GM12878 (cell line): ENCODE measurements at regions not wholly inside any gene's neighbourhood (a gene's known extent, or its start where the extent isn't known, plus 50 kb on each side); places are given as distances from the start of the nearest gene placed in this dataset.

Source experiments
- ATAC-seq: fragments of 200-7000 bp; cut with Tn5 transposase; 3 replicates; pipeline ENCODE4 v1.9.1; 2020; ENCODE audit warnings: mild to moderate bottlenecking, moderate library complexity
- BruUV-seq: library from RNA; stranded (reverse); fragments of 400-500 nt; replicated peaks from 2 replicates; lab custom pipeline; 2021; lab: Mats Ljungman, UMichigan
- CTCF ChIA-PET: fragments of 300-600 bp; sonication (Branson Sonifier 250); formaldehyde crosslinking; extraction: SDS; loops from one replicate; lab custom pipeline; 2021; ENCODE audit warnings: inconsistent platforms; lab: Yijun Ruan, JAX
- POLR2A ChIA-PET: fragments of 350-600 bp; formaldehyde crosslinking; extraction: SDS; loops from one replicate; lab custom pipeline; 2021; ENCODE audit warnings: inconsistent platforms; lab: Charles Lee
- RAD21 ChIA-PET: fragments of 300-600 bp; sonication (Branson Sonifier 250); formaldehyde crosslinking; loops from one replicate; lab custom pipeline; 2023; ENCODE audit warnings: antibody characterized with exemption; ENCODE audit not compliant: unreplicated experiment; lab: Charles Lee
- SMC1A ChIA-PET: fragments of 300-600 bp; sonication (Branson Sonifier 250); formaldehyde crosslinking; loops from one replicate; lab custom pipeline; 2023; ENCODE audit not compliant: unreplicated experiment, uncharacterized antibody; lab: Charles Lee
- DNase-seq: peaks from one replicate; pipeline ENCODE4 v3.0.0-alpha.2; 2011; ENCODE audit warnings: low read depth, low spot score
- FAIRE-seq: peaks from 3 replicates; lab custom pipeline; 2011; peaks lifted over from hg19 to GRCh38; lab: Jason Lieb, UNC
- H2AFZ ChIP-seq: 2 replicates; pipeline ENCODE4 v1.6.0; 2011; ENCODE audit warnings: low read depth, low read length, control low read depth; ENCODE audit not compliant: control insufficient read depth
- H3K27ac ChIP-seq: 2 replicates; pipeline ENCODE4 v1.5.1; 2011; ENCODE audit warnings: control low read depth; ENCODE audit not compliant: control insufficient read depth, insufficient read depth
- H3K27me3 ChIP-seq, 2 experiments: replicated peaks in 1 of 2; 2 replicates each; pipeline versions ENCODE4 v1.6.0 to v1.6.1; 2011; ENCODE audit warnings: low read length in 1 of 2; ENCODE audit not compliant: control insufficient read depth in 2 of 2, insufficient read depth in 2 of 2
- H3K36me3 ChIP-seq, 2 experiments: 2 replicates each; pipeline ENCODE4 v1.5.1; 2011; ENCODE audit warnings: low read length in 1 of 2; ENCODE audit not compliant: control insufficient read depth in 2 of 2, insufficient read depth in 2 of 2
- H3K4me1 ChIP-seq: 2 replicates; pipeline ENCODE4 v1.6.1; 2011; ENCODE audit warnings: mild to moderate bottlenecking, low read length, moderate library complexity, mixed read lengths; ENCODE audit not compliant: control insufficient read depth, insufficient read depth
- H3K4me2 ChIP-seq: 2 replicates; pipeline ENCODE4 v1.6.0; 2011; ENCODE audit warnings: control low read depth; ENCODE audit not compliant: control insufficient read depth, insufficient read depth
- H3K4me3 ChIP-seq: fragments of 200-600 bp; sonication (generic); 2 replicates; pipeline ENCODE4 v1.5.1; 2016
- H3K79me2 ChIP-seq: 2 replicates; pipeline ENCODE4 v1.6.0; 2011; ENCODE audit warnings: low read length; ENCODE audit not compliant: control insufficient read depth, insufficient read depth
- H3K9ac ChIP-seq: 2 replicates; pipeline ENCODE4 v1.8.0; 2011; ENCODE audit warnings: low read length, control low read depth, mixed read lengths; ENCODE audit not compliant: control insufficient read depth, insufficient read depth
- H3K9me3 ChIP-seq: replicated peaks from 3 replicates; pipeline ENCODE4 v1.5.1; 2011; ENCODE audit warnings: mild to moderate bottlenecking, low read length; ENCODE audit not compliant: control insufficient read depth, insufficient read depth
- H4K20me1 ChIP-seq: 2 replicates; pipeline ENCODE4 v1.6.0; 2011; ENCODE audit not compliant: control insufficient read depth, insufficient read depth
- CBX3 ChIP-seq: fragments of 200-600 bp; sonication (generic); IDR thresholded peaks from 2 replicates; pipeline ENCODE4 v1.6.1; 2016; ENCODE audit warnings: low read depth, borderline replicate concordance
- CBX5 ChIP-seq: sonication (generic); IDR thresholded peaks from 2 replicates; pipeline ENCODE4 v1.6.1; 2016; ENCODE audit warnings: low read depth, moderate library complexity, mild to moderate bottlenecking, inconsistent platforms
- ESRRA ChIP-seq: IDR thresholded peaks from 2 replicates; pipeline ENCODE4 v1.6.1; 2012; ENCODE audit warnings: mild to moderate bottlenecking, low read length, improper control_type of control experiment
- HDAC6 ChIP-seq: fragments of 200-600 bp; sonication (generic); IDR thresholded peaks from one replicate; pipeline ENCODE4 v1.8.0; 2017; ENCODE audit warnings: antibody characterized with exemption; ENCODE audit not compliant: unreplicated experiment
- REST ChIP-seq: IDR thresholded peaks from 2 replicates; pipeline ENCODE4 v1.6.1; 2012; ENCODE audit warnings: mild to moderate bottlenecking, low read depth, low read length
- WGBS: methylation state at CpG from one replicate; pipeline ENCODE4 v1.1.6; 2016; ENCODE audit warnings: low lambda C conversion rate; ENCODE audit not compliant: insufficient replicate concordance, insufficient coverage; ENCODE audit errors: missing lambda C conversion rate; 5-methylcytosine and 5-hydroxymethylcytosine counted together
- in situ Hi-C: fragments of 300-500 bp; cut with MboI; formaldehyde crosslinking; loops from 9 replicates; pipeline ENCODE4 v1.14.3; 2018; ENCODE audit warnings: mixed read lengths
- intact Hi-C: fragments of 100-400 bp; cut with micrococcal nuclease; formaldehyde crosslinking; loops from one replicate; pipeline ENCODE4 v1.14.2; 2022; ENCODE audit not compliant: unreplicated experiment
- TF ChIP-seq, protein P1 (sequence below): fragments of 450-650 bp; IDR thresholded peaks from 2 replicates; pipeline ENCODE4 v1.6.1; 2017; ENCODE audit warnings: low read depth, mild to moderate bottlenecking, moderate library complexity
- TF ChIP-seq, protein P2 (sequence below): IDR thresholded peaks from 2 replicates; pipeline ENCODE4 v1.6.1; 2012; ENCODE audit warnings: low read length, inconsistent platforms

GRCh38 chr7:125559921-125560320, 630.3 kb upstream of the POT1 start:
- no peak for TF ChIP-seq CBX5
- ATAC-seq (no peak), FAIRE-seq (no peak), DNase-seq (no peak)
- H3K9me3 ChIP-seq, result no peaks in the 10 kb centered on the region
- no peak overlapping the region for H3K4me3 ChIP-seq
- H3K27me3 ChIP-seq, result no peaks in the 10 kb centered on the region
- H3K4me2 ChIP-seq, result no peak overlapping the region
- H4K20me1 ChIP-seq, result no peaks in the 10 kb centered on the region
- CTCF ChIA-PET, result interaction anchor here (0.6 kb wide), 1 partner anchor 798 kb away, joined by 3 read pairs; no protein-coding TSS in a partner anchor
- H3K4me1 ChIP-seq, result no peaks in the 10 kb centered on the region
- no peak overlapping the region for H3K9ac ChIP-seq
- no peaks in the 10 kb centered on the region for H3K79me2 ChIP-seq
- 42% methylated on average over 2 of the region's 2 CpGs for WGBS
- no TSS peak for BruUV-seq
- H3K36me3 ChIP-seq, result no peaks in the 10 kb centered on the region
- RAD21 ChIA-PET, result no interaction called here
- intact Hi-C loops (no loop called here), in situ Hi-C loops (no loop called here)
- no peak overlapping the region for H3K27ac ChIP-seq
- no peak overlapping the region for H2AFZ ChIP-seq
- POLR2A ChIA-PET, result no interaction called here
- SMC1A ChIA-PET, result interaction anchor here (1.1 to 1.4 kb wide), 3 partner anchors 28 to 114 kb away, joined by 3 read pairs; no protein-coding TSS in a partner anchor

GRCh38 chr7:125555916-125556315, 626.3 kb upstream of the POT1 start:
- RAD21 ChIA-PET, result no interaction called here
- H4K20me1 ChIP-seq, result no peaks in the 10 kb centered on the region
- no peak for DNase-seq
- H3K36me3 ChIP-seq, result no peaks in the 10 kb centered on the region
- 0% methylated on average over 1 of the region's 1 CpG for WGBS
- POLR2A ChIA-PET, result no interaction called here
- no peak overlapping the region for H3K4me3 ChIP-seq
- H3K79me2 ChIP-seq, result no peaks in the 10 kb centered on the region
- in situ Hi-C loops, result no loop called here
- FAIRE-seq, result no peak
- intact Hi-C loops, result no loop called here
- BruUV-seq, result no TSS peak
- H3K4me1 ChIP-seq, result no peaks in the 10 kb centered on the region
- no peak overlapping the region for H2AFZ ChIP-seq
- H3K27me3 ChIP-seq, result no peaks in the 10 kb centered on the region
- SMC1A ChIA-PET, result no interaction called here
- H3K4me2 ChIP-seq, result no peak overlapping the region
- no peak for ATAC-seq
- no peak overlapping the region for H3K9ac ChIP-seq
- TF ChIP-seq ESRRA (no peak), CBX3 (no peak), REST (peak; percentile 72), HDAC6 (no peak)
- TF ChIP-seq, protein P1, sequence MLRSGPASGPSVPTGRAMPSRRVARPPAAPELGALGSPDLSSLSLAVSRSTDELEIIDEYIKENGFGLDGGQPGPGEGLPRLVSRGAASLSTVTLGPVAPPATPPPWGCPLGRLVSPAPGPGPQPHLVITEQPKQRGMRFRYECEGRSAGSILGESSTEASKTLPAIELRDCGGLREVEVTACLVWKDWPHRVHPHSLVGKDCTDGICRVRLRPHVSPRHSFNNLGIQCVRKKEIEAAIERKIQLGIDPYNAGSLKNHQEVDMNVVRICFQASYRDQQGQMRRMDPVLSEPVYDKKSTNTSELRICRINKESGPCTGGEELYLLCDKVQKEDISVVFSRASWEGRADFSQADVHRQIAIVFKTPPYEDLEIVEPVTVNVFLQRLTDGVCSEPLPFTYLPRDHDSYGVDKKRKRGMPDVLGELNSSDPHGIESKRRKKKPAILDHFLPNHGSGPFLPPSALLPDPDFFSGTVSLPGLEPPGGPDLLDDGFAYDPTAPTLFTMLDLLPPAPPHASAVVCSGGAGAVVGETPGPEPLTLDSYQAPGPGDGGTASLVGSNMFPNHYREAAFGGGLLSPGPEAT, result no peak
- TF ChIP-seq, protein P2, sequence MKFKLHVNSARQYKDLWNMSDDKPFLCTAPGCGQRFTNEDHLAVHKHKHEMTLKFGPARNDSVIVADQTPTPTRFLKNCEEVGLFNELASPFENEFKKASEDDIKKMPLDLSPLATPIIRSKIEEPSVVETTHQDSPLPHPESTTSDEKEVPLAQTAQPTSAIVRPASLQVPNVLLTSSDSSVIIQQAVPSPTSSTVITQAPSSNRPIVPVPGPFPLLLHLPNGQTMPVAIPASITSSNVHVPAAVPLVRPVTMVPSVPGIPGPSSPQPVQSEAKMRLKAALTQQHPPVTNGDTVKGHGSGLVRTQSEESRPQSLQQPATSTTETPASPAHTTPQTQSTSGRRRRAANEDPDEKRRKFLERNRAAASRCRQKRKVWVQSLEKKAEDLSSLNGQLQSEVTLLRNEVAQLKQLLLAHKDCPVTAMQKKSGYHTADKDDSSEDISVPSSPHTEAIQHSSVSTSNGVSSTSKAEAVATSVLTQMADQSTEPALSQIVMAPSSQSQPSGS, result no peak
- no peaks in the 10 kb centered on the region for H3K9me3 ChIP-seq
- no peak overlapping the region for H3K27ac ChIP-seq
- CTCF ChIA-PET, result interaction anchor here (0.9 to 1.3 kb wide), 2 partner anchors 11 to 16 kb away, joined by 3 read pairs; no protein-coding TSS in a partner anchor
